Vagina (tissue), 2 donors: ENCODE measurements at regions not wholly inside any gene's neighbourhood (a gene's known extent, or its start where the extent isn't known, plus 50 kb on each side); places are given as distances from the start of the nearest gene placed in this dataset.

Source experiments
- CTCF ChIP-seq, 3 experiments: fragments of 450-650 bp in 2 of 3; fragments of 200-600 bp in 1 of 3; sonication (generic) in 1 of 3; IDR thresholded peaks; one replicate each; pipeline ENCODE4 v1.5.1; 2017 to 2019; ENCODE audit warnings: antibody characterized with exemption in 3 of 3, mild to moderate bottlenecking in 2 of 3, moderate library complexity in 2 of 3
- POLR2A ChIP-seq, 2 donors: fragments of 450-650 bp; IDR thresholded peaks; one replicate each; pipeline ENCODE4 v1.6.1; 2017; ENCODE audit warnings: antibody characterized with exemption in 2 of 2, mild to moderate bottlenecking in 2 of 2, moderate library complexity in 2 of 2

GRCh38 chr20:4608861-4609260 lies 77.4 kb upstream of the PRNP start:
- TF ChIP-seq POLR2A (IDR thresholded peaks at IDR 0.05) (no peak), CTCF (IDR thresholded peaks at IDR 0.05) (no peak)
